ENCODE measurements at regions not wholly inside any gene's neighbourhood (a gene's known extent, or its start where the extent isn't known, plus 50 kb on each side); places are given as distances from the start of the nearest gene placed in this dataset.

DNA sequence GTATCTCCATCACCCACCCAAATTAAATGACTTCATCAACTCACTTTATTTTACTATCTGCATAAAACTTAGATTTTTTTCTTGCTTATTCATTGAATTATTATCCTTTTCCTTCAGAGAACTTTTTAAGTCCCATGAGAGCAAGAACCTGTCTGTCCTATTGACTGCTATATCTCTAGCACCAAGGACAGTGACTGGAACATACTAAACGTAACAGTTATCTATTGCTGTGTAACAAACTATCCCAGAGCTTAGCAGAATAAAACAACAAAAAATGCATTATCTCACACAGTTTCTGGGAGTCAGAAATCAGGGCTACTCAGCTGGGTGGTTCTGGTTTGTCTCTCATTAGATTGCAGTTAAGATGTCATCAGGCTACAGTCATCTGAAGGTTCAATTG, 401.7 kb upstream of the AUTS2 start:
- H3K9me3 Mint-ChIP-seq (ENCODE audit: unreplicated experiment) = peaks cover 5% of the 10 kb centered on the region

DNA sequence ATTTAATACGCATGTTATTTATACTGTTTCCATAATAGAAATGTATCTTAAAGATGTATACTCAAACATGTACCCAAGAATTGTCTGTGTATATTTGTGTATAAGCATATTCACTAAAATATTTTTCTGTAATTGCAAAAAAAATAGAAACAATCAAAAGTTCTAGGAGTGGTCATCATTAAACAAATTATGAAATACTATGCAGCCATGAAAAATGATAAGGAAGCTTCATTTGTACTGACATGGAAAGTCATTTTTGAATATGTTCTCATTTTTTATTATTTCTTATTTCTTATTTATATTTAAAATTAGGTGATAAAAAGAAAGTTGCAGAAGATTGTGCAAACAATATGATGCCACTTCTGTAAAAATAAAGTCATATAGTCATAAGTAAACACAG, 400.0 kb upstream of the AUTS2 start:
- Mint-ChIP-seq H3K4me1 (ENCODE audit: low read depth, unreplicated experiment) (no peaks in the 10 kb centered on the region), H3K36me3 (ENCODE audit: unreplicated experiment) (peaks cover 5% of the 10 kb centered on the region), H3K27me3 (ENCODE audit: unreplicated experiment) (no peaks in the 10 kb centered on the region), H3K9me3 (ENCODE audit: unreplicated experiment) (peaks cover 4% of the 10 kb centered on the region), H3K4me3 (ENCODE audit: unreplicated experiment) (no peak overlapping the region), H3K27ac (ENCODE audit: unreplicated experiment) (no peak overlapping the region)
- TF ChIP-seq, protein P1, sequence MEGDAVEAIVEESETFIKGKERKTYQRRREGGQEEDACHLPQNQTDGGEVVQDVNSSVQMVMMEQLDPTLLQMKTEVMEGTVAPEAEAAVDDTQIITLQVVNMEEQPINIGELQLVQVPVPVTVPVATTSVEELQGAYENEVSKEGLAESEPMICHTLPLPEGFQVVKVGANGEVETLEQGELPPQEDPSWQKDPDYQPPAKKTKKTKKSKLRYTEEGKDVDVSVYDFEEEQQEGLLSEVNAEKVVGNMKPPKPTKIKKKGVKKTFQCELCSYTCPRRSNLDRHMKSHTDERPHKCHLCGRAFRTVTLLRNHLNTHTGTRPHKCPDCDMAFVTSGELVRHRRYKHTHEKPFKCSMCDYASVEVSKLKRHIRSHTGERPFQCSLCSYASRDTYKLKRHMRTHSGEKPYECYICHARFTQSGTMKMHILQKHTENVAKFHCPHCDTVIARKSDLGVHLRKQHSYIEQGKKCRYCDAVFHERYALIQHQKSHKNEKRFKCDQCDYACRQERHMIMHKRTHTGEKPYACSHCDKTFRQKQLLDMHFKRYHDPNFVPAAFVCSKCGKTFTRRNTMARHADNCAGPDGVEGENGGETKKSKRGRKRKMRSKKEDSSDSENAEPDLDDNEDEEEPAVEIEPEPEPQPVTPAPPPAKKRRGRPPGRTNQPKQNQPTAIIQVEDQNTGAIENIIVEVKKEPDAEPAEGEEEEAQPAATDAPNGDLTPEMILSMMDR (IDR thresholded peaks at IDR 0.05; ENCODE audit: partially characterized antibody, unreplicated experiment) = no peak
- DNase-seq = no peak

More for the DNA sequence above, 401.7 kb upstream of the AUTS2 start:
- H3K27ac Mint-ChIP-seq (ENCODE audit: unreplicated experiment) = no peak overlapping the region
- TF ChIP-seq, protein P1 (IDR thresholded peaks at IDR 0.05; ENCODE audit: partially characterized antibody, unreplicated experiment) = no peak
- H3K36me3 Mint-ChIP-seq (ENCODE audit: unreplicated experiment) = peaks cover 5% of the 10 kb centered on the region
- H3K27me3 Mint-ChIP-seq (ENCODE audit: unreplicated experiment) = no peaks in the 10 kb centered on the region
- no peak for DNase-seq
- H3K4me1 Mint-ChIP-seq (ENCODE audit: low read depth, unreplicated experiment) = no peaks in the 10 kb centered on the region
- H3K4me3 Mint-ChIP-seq (ENCODE audit: unreplicated experiment) = no peak overlapping the region

DNA sequence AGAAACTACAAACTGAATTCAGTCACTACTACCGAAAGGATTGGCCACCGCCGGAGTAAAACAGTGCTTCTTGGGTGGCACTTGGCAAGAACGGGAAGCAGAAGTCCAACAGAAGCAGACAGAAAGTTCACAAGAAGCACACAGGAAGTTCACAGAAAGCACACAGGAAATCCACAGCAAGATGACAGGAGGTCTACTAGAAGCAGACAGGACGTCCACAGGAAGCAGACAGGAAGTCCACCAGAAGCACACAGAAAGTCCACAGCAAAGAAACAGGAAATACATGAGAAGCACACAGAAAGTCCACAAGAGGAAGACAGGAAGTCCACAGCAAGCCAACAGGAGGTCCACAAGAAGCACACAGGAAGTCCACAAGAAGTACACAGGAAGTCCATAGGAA, 399.2 kb upstream of the AUTS2 start:
- peaks cover 4% of the 10 kb centered on the region for H3K9me3 Mint-ChIP-seq (ENCODE audit: unreplicated experiment)
- no peak overlapping the region for H3K27ac Mint-ChIP-seq (ENCODE audit: unreplicated experiment)
- no peak for DNase-seq
- no peaks in the 10 kb centered on the region for H3K4me1 Mint-ChIP-seq (ENCODE audit: low read depth, unreplicated experiment)
- no peaks in the 10 kb centered on the region for H3K27me3 Mint-ChIP-seq (ENCODE audit: unreplicated experiment)
- peaks cover 5% of the 10 kb centered on the region for H3K36me3 Mint-ChIP-seq (ENCODE audit: unreplicated experiment)
- TF ChIP-seq, protein P1 (IDR thresholded peaks at IDR 0.05; ENCODE audit: partially characterized antibody, unreplicated experiment) = no peak
- no peak overlapping the region for H3K4me3 Mint-ChIP-seq (ENCODE audit: unreplicated experiment)

DNA sequence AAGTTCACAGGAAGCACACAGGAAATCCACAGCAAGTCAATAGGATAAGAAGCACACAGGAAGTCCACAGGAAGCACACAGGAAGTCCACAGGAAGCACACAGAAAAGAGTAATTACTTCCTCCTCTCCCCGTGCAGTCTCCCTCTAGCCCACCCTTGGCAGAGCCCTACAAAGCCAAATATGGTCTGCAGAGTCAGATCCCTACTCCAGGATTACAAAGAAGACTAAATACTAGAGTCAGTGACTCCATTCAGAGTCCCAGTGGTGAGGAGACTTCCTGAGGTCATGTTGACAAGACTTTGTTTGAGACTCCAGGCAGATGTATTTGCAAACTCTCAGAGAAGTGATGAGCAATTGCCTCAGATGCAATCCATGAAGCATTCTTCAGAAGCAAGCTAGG, 398.6 kb upstream of the AUTS2 start:
- no peak overlapping the region for H3K4me3 Mint-ChIP-seq (ENCODE audit: unreplicated experiment)
- peaks cover 4% of the 10 kb centered on the region for H3K9me3 Mint-ChIP-seq (ENCODE audit: unreplicated experiment)

DNA sequence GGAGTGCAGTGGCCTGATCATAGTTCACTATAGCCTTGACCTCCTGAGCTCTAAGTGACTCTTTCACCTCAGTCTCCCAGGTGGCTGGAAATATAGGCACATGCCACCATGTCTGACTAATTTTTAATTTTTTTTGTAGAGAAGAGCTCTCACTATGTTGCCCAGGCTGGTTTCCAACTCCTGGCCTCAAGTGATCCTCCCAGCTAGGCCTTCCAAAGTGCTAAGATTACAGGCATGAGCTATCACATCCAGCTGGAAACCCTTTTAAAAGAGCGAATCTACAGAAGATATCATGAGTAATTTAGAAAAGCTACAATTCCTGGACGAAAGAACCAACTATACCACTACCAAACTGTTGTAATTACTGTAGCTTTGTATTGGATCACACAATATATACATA, 394.4 kb upstream of the AUTS2 start:
- Mint-ChIP-seq H3K4me3 (ENCODE audit: unreplicated experiment) (no peak overlapping the region), H3K36me3 (ENCODE audit: unreplicated experiment) (peaks cover 8% of the 10 kb centered on the region), H3K27ac (ENCODE audit: unreplicated experiment) (no peak overlapping the region), H3K9me3 (ENCODE audit: unreplicated experiment) (peaks cover 3% of the 10 kb centered on the region), H3K4me1 (ENCODE audit: low read depth, unreplicated experiment) (no peaks in the 10 kb centered on the region), H3K27me3 (ENCODE audit: unreplicated experiment) (peaks cover 2% of the 10 kb centered on the region)
- no peak for DNase-seq
- TF ChIP-seq, protein P1 (IDR thresholded peaks at IDR 0.05; ENCODE audit: partially characterized antibody, unreplicated experiment) = no peak

More for the DNA sequence above, 398.6 kb upstream of the AUTS2 start:
- no peaks in the 10 kb centered on the region for H3K27me3 Mint-ChIP-seq (ENCODE audit: unreplicated experiment)
- H3K36me3 Mint-ChIP-seq (ENCODE audit: unreplicated experiment) = peaks cover 5% of the 10 kb centered on the region
- no peak for DNase-seq
- TF ChIP-seq, protein P1 (IDR thresholded peaks at IDR 0.05; ENCODE audit: partially characterized antibody, unreplicated experiment) = no peak
- no peak overlapping the region for H3K27ac Mint-ChIP-seq (ENCODE audit: unreplicated experiment)
- H3K4me1 Mint-ChIP-seq (ENCODE audit: low read depth, unreplicated experiment) = no peaks in the 10 kb centered on the region
